Panc1 (cell line): ENCODE measurements at regions not wholly inside any gene's neighbourhood (a gene's known extent, or its start where the extent isn't known, plus 50 kb on each side); places are given as distances from the start of the nearest gene placed in this dataset.

Experiments used
- ATAC-seq: fragments of 200-7000 bp; cut with Tn5 transposase; 2 replicates; pipeline ENCODE4 v1.9.1; 2020; ENCODE audit warnings: mild to moderate bottlenecking, moderate library complexity
- BruUV-seq: library from RNA; stranded (reverse); fragments of 400-500 nt; replicated peaks from 2 replicates; lab custom pipeline; 2021; lab: Mats Ljungman, UMichigan
- CTCF ChIA-PET: fragments of 300-600 bp; sonication (Branson Sonifier 250); formaldehyde crosslinking; loops from one replicate; lab custom pipeline; 2022; ENCODE audit warnings: antibody characterized with exemption; lab: Charles Lee
- POLR2A ChIA-PET: fragments of 300-600 bp; sonication (Branson Sonifier 250); formaldehyde crosslinking; loops from one replicate; lab custom pipeline; 2022; ENCODE audit warnings: antibody characterized with exemption; lab: Charles Lee
- DNase-seq: peaks from one replicate; pipeline ENCODE4 v3.0.0-alpha.2; 2010; ENCODE audit warnings: low read depth, low spot score
- H3K27ac ChIP-seq: 2 replicates; pipeline ENCODE4 v1.5.1; 2011; ENCODE audit warnings: mild to moderate bottlenecking, low read length, inconsistent platforms
- H3K27me3 ChIP-seq: fragments of 200-500 bp; sonication (Bioruptor generic); 2 replicates; pipeline ENCODE4 v1.6.0; 2014; ENCODE audit warnings: low read length, inconsistent platforms; ENCODE audit not compliant: control insufficient read depth, insufficient read depth
- H3K36me3 ChIP-seq: fragments of 200-500 bp; sonication (Bioruptor generic); 2 replicates; pipeline ENCODE4 v1.5.1; 2014; ENCODE audit warnings: inconsistent platforms, mild to moderate bottlenecking, low read length, moderate library complexity; ENCODE audit not compliant: control insufficient read depth, insufficient read depth
- H3K4me1 ChIP-seq: 2 replicates; pipeline ENCODE4 v1.5.1; 2011; ENCODE audit warnings: inconsistent platforms, mild to moderate bottlenecking, low read length, moderate library complexity; ENCODE audit not compliant: control insufficient read depth, insufficient read depth
- H3K4me3 ChIP-seq, 2 experiments: 2 replicates each; pipeline ENCODE4 v1.5.1; 2011 to 2012; ENCODE audit warnings: low read depth in 2 of 2, low read length in 2 of 2, mild to moderate bottlenecking in 2 of 2, inconsistent platforms in 1 of 2, moderate library complexity in 1 of 2
- H3K9me3 ChIP-seq: fragments of 200-500 bp; sonication (Bioruptor generic); 2 replicates; pipeline ENCODE4 v1.5.1; 2014; ENCODE audit warnings: low read depth, mild to moderate bottlenecking, inconsistent platforms, low read length, moderate library complexity; ENCODE audit not compliant: control insufficient read depth, insufficient read depth
- CTCF ChIP-seq: fragments of 450-650 bp; IDR thresholded peaks from 2 replicates; pipeline ENCODE4 v1.5.1; 2017; ENCODE audit warnings: mild to moderate bottlenecking
- POLR2AphosphoS5 ChIP-seq: IDR thresholded peaks from 2 replicates; pipeline ENCODE4 v1.6.1; 2012; ENCODE audit warnings: mild to moderate bottlenecking, low read depth, low read length, moderate library complexity
- REST ChIP-seq, 2 experiments: IDR thresholded peaks; 2 replicates each; pipeline ENCODE4 v1.6.1; 2011 to 2012; ENCODE audit warnings: low read depth in 2 of 2, control low read depth in 1 of 2, low read length in 1 of 2, mild to moderate bottlenecking in 1 of 2, moderate library complexity in 1 of 2; ENCODE audit not compliant: insufficient read depth in 1 of 2
- SIN3A ChIP-seq: IDR thresholded peaks from 2 replicates; pipeline ENCODE4 v1.6.1; 2012; ENCODE audit warnings: low read depth, mild to moderate bottlenecking, low read length, moderate library complexity, borderline replicate concordance; ENCODE audit not compliant: insufficient read depth
- TCF7L2 ChIP-seq: IDR thresholded peaks from 2 replicates; pipeline ENCODE4 v1.6.1; 2011; ENCODE audit warnings: mild to moderate bottlenecking, low read depth, low read length, inconsistent platforms
- in situ Hi-C: cut with HindIII; loops from 2 replicates; pipeline ENCODE4 v1.10.0; 2016; ENCODE audit warnings: low sequenced_read_pairs, low pct_unique_long_range_greater_than_20kb
- intact Hi-C: fragments of 100-400 bp; cut with micrococcal nuclease; formaldehyde crosslinking; loops from one replicate; pipeline ENCODE4 v1.10.0; 2022; ENCODE audit not compliant: unreplicated experiment

GRCh38 chr9:108197899-108198298 lies 657.9 kb downstream of the ACTL7B start:
- no peaks in the 10 kb centered on the region for H3K9me3 ChIP-seq
- intact Hi-C loops (no loop called here), in situ Hi-C loops (no loop called here)
- ATAC-seq (no peak), DNase-seq (no peak)
- no peaks in the 10 kb centered on the region for H3K4me1 ChIP-seq
- ChIA-PET POLR2A (no interaction called here), CTCF (no interaction called here)
- TF ChIP-seq REST (IDR thresholded peaks at IDR 0.05; ENCODE audit: insufficient read depth in 1 of 2, low read depth in 2 of 2, low read length in 1 of 2) (no peak), SIN3A (no peak), POLR2AphosphoS5 (no peak), TCF7L2 (no peak), CTCF (no peak)
- H3K27ac ChIP-seq: no peak overlapping the region
- no peaks in the 10 kb centered on the region for H3K27me3 ChIP-seq
- BruUV-seq: no TSS peak
- H3K36me3 ChIP-seq: no peaks in the 10 kb centered on the region
- no peak overlapping the region for H3K4me3 ChIP-seq

GRCh38 chr9:108197008-108197365 lies 658.8 kb downstream of the ACTL7B start:
- ChIA-PET CTCF (no interaction called here), POLR2A (no interaction called here)
- Histone ChIP-seq H3K4me3 (no peak overlapping the region), H3K27ac (no peak overlapping the region), H3K4me1 (no peaks in the 10 kb centered on the region), H3K9me3 (no peaks in the 10 kb centered on the region), H3K27me3 (no peaks in the 10 kb centered on the region), H3K36me3 (no peaks in the 10 kb centered on the region)
- ATAC-seq: no peak
- in situ Hi-C loops: no loop called here
- TF ChIP-seq POLR2AphosphoS5 (no peak), TCF7L2 (no peak), SIN3A (no peak), CTCF (no peak), REST (IDR thresholded peaks at IDR 0.05; ENCODE audit: insufficient read depth in 1 of 2, low read depth in 2 of 2, low read length in 1 of 2) (no peak)
- no TSS peak for BruUV-seq
- no peak for DNase-seq
- intact Hi-C loops: no loop called here
